OCI-LY1 (cell line): ENCODE measurements at regions not wholly inside any gene's neighbourhood (a gene's known extent, or its start where the extent isn't known, plus 50 kb on each side); places are given as distances from the start of the nearest gene placed in this dataset.

Source experiments
- EZH2 ChIP-seq: fragments of 200-600 bp; sonication (generic), shearing (Covaris generic); IDR thresholded peaks from 2 replicates; pipeline ENCODE4 v1.8.0; 2017; ENCODE audit warnings: borderline replicate concordance, mixed run types, mild to moderate bottlenecking, antibody characterized with exemption, low read length, moderate library complexity, mixed read lengths
- TF ChIP-seq, protein P1 (sequence below): fragments of 200-600 bp; sonication (generic), shearing (Covaris generic); IDR thresholded peaks from 2 replicates; pipeline ENCODE4 v1.5.1; 2017; ENCODE audit warnings: mild to moderate bottlenecking, antibody characterized with exemption, low read length, moderate library complexity, mixed read lengths

GRCh38 chr13:68940049-68940448, 1167.6 kb upstream of the ATXN8OS start:
- TF ChIP-seq, protein P1, sequence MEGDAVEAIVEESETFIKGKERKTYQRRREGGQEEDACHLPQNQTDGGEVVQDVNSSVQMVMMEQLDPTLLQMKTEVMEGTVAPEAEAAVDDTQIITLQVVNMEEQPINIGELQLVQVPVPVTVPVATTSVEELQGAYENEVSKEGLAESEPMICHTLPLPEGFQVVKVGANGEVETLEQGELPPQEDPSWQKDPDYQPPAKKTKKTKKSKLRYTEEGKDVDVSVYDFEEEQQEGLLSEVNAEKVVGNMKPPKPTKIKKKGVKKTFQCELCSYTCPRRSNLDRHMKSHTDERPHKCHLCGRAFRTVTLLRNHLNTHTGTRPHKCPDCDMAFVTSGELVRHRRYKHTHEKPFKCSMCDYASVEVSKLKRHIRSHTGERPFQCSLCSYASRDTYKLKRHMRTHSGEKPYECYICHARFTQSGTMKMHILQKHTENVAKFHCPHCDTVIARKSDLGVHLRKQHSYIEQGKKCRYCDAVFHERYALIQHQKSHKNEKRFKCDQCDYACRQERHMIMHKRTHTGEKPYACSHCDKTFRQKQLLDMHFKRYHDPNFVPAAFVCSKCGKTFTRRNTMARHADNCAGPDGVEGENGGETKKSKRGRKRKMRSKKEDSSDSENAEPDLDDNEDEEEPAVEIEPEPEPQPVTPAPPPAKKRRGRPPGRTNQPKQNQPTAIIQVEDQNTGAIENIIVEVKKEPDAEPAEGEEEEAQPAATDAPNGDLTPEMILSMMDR: no peak
- no peak for TF ChIP-seq EZH2
